B cell (primary cell): ENCODE measurements at regions not wholly inside any gene's neighbourhood (a gene's known extent, or its start where the extent isn't known, plus 50 kb on each side); places are given as distances from the start of the nearest gene placed in this dataset.
"Not testable (repeated sequence)": the region's sequence is repeated elsewhere in the genome, so short reads cannot be mapped to it uniquely, and the experiment has no call there.

Experiments used
- ATAC-seq: fragments of 200-7000 bp; cut with Tn5 transposase; one replicate; pipeline ENCODE4 v1.10.0; 2021; ENCODE audit warnings: low read depth, mild to moderate bottlenecking, moderate number of reproducible peaks, moderate library complexity
- CTCF ChIA-PET: fragments of 350-600 bp; sonication (Branson Sonifier 250); formaldehyde crosslinking; loops from one replicate; lab custom pipeline; 2021; ENCODE audit warnings: antibody characterized with exemption, inconsistent platforms; lab: Charles Lee
- POLR2A ChIA-PET: fragments of 350-600 bp; sonication (Branson Sonifier 250); formaldehyde crosslinking; loops from one replicate; lab custom pipeline; 2021; ENCODE audit warnings: antibody characterized with exemption; lab: Charles Lee
- DNase-seq: peaks from one replicate; pipeline ENCODE4 v3.0.0; 2013
- H2AFZ ChIP-seq: 2 replicates; pipeline ENCODE4 v1.6.1; 2012; ENCODE audit warnings: mild to moderate bottlenecking, low read depth, low read length; ENCODE audit not compliant: insufficient read depth, poor library complexity, severe bottlenecking
- H3K27ac ChIP-seq, 2 donors: 1 replicate in 1 of 2; 2 replicates in 1 of 2; pipeline ENCODE4 v1.5.1; 2012 to 2013; ENCODE audit warnings: low read length in 2 of 2, mild to moderate bottlenecking in 2 of 2, moderate library complexity in 1 of 2
- H3K27me3 ChIP-seq, 4 experiments: fragments of 200-600 bp in 1 of 4; sonication (generic) in 1 of 4; replicated peaks in 1 of 4; 1 replicate in 2 of 4; 2 replicates in 2 of 4; pipeline versions ENCODE4 v1.6.1 to v1.7.0; 2013 to 2016; ENCODE audit warnings: low read length in 3 of 4, mild to moderate bottlenecking in 2 of 4, mixed read lengths in 1 of 4, moderate library complexity in 1 of 4; ENCODE audit not compliant: insufficient read depth in 4 of 4, control insufficient read depth in 3 of 4; ENCODE audit errors: control extremely low read depth in 1 of 4
- H3K36me3 ChIP-seq, 2 experiments: replicated peaks in 1 of 2; 1 replicate in 1 of 2; 2 replicates in 1 of 2; pipeline versions ENCODE4 v1.6.1 to v1.7.1; 2013; ENCODE audit warnings: low read length in 1 of 2; ENCODE audit not compliant: insufficient read depth in 2 of 2, control insufficient read depth in 1 of 2; ENCODE audit errors: control extremely low read depth in 1 of 2, extremely low read depth in 1 of 2
- H3K4me1 ChIP-seq, 2 donors: fragments of 200-600 bp in 1 of 2; sonication (generic) in 1 of 2; 1 replicate in 1 of 2; 2 replicates in 1 of 2; pipeline versions ENCODE4 v1.5.1 to v1.6.1; 2013 to 2017; ENCODE audit warnings: low read length in 2 of 2; ENCODE audit not compliant: control insufficient read depth in 2 of 2, insufficient read depth in 2 of 2
- H3K4me2 ChIP-seq: replicated peaks from 2 replicates; pipeline ENCODE3; 2012; ENCODE audit warnings: mild to moderate bottlenecking, low read depth, low read length; ENCODE audit not compliant: poor library complexity, severe bottlenecking
- H3K4me3 ChIP-seq, 5 experiments: fragments of 200-600 bp in 1 of 5; sonication (generic) in 1 of 5; 1 replicate in 3 of 5; 2 replicates in 2 of 5; pipeline versions ENCODE4 v1.5.1 to v1.7.0; 2011 to 2016; ENCODE audit warnings: low read length in 4 of 5, mild to moderate bottlenecking in 4 of 5, low read depth in 2 of 5, control low read depth in 1 of 5, moderate library complexity in 1 of 5; ENCODE audit not compliant: insufficient read depth in 1 of 5; ENCODE audit errors: control extremely low read depth in 1 of 5, extremely low read depth in 1 of 5
- H3K79me2 ChIP-seq: fragments of 200-600 bp; sonication (generic); one replicate; pipeline ENCODE4 v1.6.0; 2016; ENCODE audit warnings: low read length; ENCODE audit not compliant: control insufficient read depth, insufficient read depth
- H3K9ac ChIP-seq: fragments of 200-600 bp; sonication (generic); 2 replicates; pipeline ENCODE4 v1.6.1; 2017; ENCODE audit warnings: mild to moderate bottlenecking, low read length, moderate library complexity
- H3K9me3 ChIP-seq, 3 donors: one replicate each; pipeline versions ENCODE4 v1.6.1 to v1.7.1; 2013; ENCODE audit warnings: low read length in 2 of 3; ENCODE audit not compliant: control insufficient read depth in 2 of 3, insufficient read depth in 1 of 3; ENCODE audit errors: control extremely low read depth in 1 of 3
- H4K20me1 ChIP-seq: 2 replicates; pipeline ENCODE4 v1.6.0; 2012; ENCODE audit warnings: mild to moderate bottlenecking, low read length; ENCODE audit not compliant: insufficient read depth, control insufficient read depth, poor library complexity, severe bottlenecking
- H3K27ac Mint-ChIP-seq: one replicate; pipeline ENCODE4 v1.8.0; 2021; ENCODE audit warnings: mixed read lengths
- H3K27me3 Mint-ChIP-seq: one replicate; pipeline ENCODE4 v1.8.0; 2021; ENCODE audit warnings: mixed read lengths
- H3K4me1 Mint-ChIP-seq: one replicate; pipeline ENCODE4 v1.8.0; 2021; ENCODE audit warnings: mixed read lengths
- H3K4me3 Mint-ChIP-seq: one replicate; pipeline ENCODE4 v1.8.0; 2021; ENCODE audit warnings: mixed read lengths
- H3K9me3 Mint-ChIP-seq: one replicate; pipeline ENCODE4 v1.8.0; 2022; ENCODE audit warnings: mixed read lengths; ENCODE audit not compliant: insufficient read depth
- WGBS: methylation state at CpG from one replicate; pipeline ENCODE4 v1.1.5; 2013; ENCODE audit warnings: missing lambda C conversion rate; ENCODE audit not compliant: insufficient coverage; 5-methylcytosine and 5-hydroxymethylcytosine counted together
- intact Hi-C: fragments of 100-400 bp; cut with micrococcal nuclease; formaldehyde crosslinking; loops from one replicate; pipeline ENCODE4 v1.10.0; 2022

DNA sequence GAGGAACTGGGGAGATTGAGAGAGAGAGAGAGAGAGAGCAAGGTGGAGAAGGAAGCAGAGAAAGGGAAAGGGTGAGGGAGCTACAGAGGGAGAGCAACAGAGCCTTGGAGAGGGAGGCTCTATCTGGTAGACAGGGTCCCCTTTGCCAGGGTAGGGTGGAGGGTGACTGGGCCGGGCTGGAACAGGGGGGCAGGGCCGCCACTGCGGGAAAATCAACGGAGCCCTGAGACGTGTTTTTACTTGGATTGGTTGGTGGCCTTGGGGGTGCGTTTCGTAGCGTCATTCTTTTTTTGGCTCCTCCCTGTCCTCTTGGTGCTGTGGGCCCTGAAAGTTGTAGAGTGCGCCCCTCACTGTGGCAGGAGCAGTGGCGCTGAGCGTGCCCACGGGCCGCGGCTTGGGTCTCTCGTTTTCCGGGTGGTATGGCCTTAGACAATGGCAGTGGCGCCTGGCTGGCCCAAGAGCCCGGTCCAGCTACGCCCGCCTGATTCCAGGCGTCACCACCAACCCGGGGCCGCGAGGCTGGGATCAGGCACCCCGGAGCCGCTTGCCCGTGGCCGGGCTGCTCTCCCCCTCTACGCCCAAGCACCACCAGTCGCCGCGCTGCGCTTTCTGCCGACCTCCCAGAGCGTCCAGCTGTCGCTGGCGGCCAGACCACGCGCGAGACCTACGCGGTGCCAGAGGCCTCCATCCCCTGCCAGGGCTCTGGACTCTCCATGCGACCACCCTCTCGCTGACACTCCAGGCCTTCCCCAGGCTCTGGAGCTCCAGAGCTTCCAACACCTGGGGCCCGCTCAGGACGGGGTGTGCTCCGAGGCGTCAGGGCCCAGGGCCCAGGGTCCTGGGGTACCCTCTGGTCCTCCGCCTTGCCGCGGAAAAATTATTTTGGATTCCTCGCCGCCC is 443.8 kb upstream of the DEFB115 start:
- 83% methylated on average over 53 of the region's 53 CpGs for WGBS
- not testable (repeated sequence) for DNase-seq, H3K4me3 ChIP-seq

DNA sequence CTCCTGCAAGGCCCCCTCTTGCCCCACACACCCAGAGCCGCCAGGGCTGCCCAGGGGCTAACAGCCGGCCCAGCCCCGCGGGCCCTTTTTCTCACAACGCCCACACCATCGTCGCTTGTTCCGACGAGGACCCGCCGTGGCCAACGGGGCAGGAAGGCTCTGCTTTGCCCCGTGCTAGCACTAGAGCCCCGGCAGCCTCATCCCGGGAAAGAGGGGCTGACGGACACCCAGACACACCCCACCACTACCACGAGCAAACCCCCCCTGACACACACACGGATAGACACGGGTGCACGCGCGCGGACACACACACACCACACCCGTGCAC is 443.2 kb upstream of the DEFB115 start:
- CTCF ChIA-PET, H3K4me1 Mint-ChIP-seq: not testable (repeated sequence)

More for the DNA sequence above, 443.8 kb upstream of the DEFB115 start:
- H3K4me1 Mint-ChIP-seq, ATAC-seq, H3K4me1 ChIP-seq, H3K27me3 Mint-ChIP-seq, H3K27me3 ChIP-seq, H3K4me2 ChIP-seq, H4K20me1 ChIP-seq, H3K27ac ChIP-seq, intact Hi-C loops, H3K9me3 Mint-ChIP-seq, H3K36me3 ChIP-seq, H2AFZ ChIP-seq, H3K79me2 ChIP-seq, H3K4me3 Mint-ChIP-seq, H3K9ac ChIP-seq, POLR2A ChIA-PET, CTCF ChIA-PET, H3K27ac Mint-ChIP-seq: not testable (repeated sequence)
- peaks cover 0 to 50% (median 12%) of the 10 kb centered on the region in 3 donors for H3K9me3 ChIP-seq

DNA sequence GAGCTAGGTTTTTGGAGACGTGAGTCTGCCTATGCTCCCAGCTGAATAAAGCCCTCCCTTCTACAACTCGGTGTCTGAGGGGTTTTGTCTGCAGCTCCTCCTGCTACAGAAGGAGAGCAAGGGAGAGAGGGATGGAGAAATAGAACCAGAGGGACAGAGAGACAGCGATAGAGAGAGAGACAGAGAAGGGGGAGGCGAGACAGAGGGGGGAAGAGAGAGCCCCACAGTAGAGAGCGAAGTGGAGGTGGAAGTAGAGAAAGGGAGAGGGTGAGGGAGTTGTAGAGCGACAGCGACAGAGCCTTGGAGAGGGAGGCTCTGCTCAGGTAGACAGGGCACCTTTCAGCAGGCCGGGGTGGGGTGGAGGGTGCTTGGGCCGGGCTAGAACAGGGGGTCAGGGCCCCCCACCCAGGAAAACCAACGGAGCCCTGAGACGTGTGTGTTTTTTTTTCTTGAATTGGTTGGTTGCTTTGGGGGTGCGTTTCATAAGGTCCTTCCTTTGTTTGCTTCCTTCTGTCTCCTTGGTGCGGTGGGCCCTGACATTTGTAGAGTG is 442.4 kb upstream of the DEFB115 start:
- H3K27me3 ChIP-seq, H3K36me3 ChIP-seq, H3K9me3 Mint-ChIP-seq, H2AFZ ChIP-seq, POLR2A ChIA-PET, H3K4me1 Mint-ChIP-seq, intact Hi-C loops, CTCF ChIA-PET, H3K4me2 ChIP-seq, DNase-seq, H3K9ac ChIP-seq, H3K27ac ChIP-seq, H3K79me2 ChIP-seq, H4K20me1 ChIP-seq, H3K4me3 ChIP-seq, H3K4me3 Mint-ChIP-seq, H3K27me3 Mint-ChIP-seq, H3K4me1 ChIP-seq, H3K27ac Mint-ChIP-seq, ATAC-seq: not testable (repeated sequence)
- peaks cover 0 to 50% (median 12%) of the 10 kb centered on the region in 3 donors for H3K9me3 ChIP-seq
- WGBS = 77% methylated on average over 11 of the region's 13 CpGs

More for the DNA sequence above, 443.2 kb upstream of the DEFB115 start:
- H3K27me3 Mint-ChIP-seq, H4K20me1 ChIP-seq, H3K4me2 ChIP-seq, POLR2A ChIA-PET, DNase-seq, ATAC-seq, H3K4me3 ChIP-seq, H3K27ac ChIP-seq, H3K36me3 ChIP-seq, H3K27ac Mint-ChIP-seq, H2AFZ ChIP-seq, H3K4me1 ChIP-seq, H3K4me3 Mint-ChIP-seq, intact Hi-C loops, H3K79me2 ChIP-seq, H3K9me3 Mint-ChIP-seq, H3K9ac ChIP-seq, H3K27me3 ChIP-seq: not testable (repeated sequence)
- H3K9me3 ChIP-seq = peaks cover 0 to 50% (median 12%) of the 10 kb centered on the region in 3 donors
- WGBS = 77% methylated on average over 17 of the region's 24 CpGs
